GM23338 (cell line): ENCODE measurements at regions not wholly inside any gene's neighbourhood (a gene's known extent, or its start where the extent isn't known, plus 50 kb on each side); places are given as distances from the start of the nearest gene placed in this dataset.

Experiments used
- ATAC-seq: fragments of 200-7000 bp; cut with Tn5 transposase; 3 replicates; pipeline ENCODE4 v1.9.1; 2020
- DNase-seq: peaks from one replicate; pipeline ENCODE4 v3.0.0-alpha.2; 2015; ENCODE audit warnings: low spot score
- H2AFZ ChIP-seq: fragments of 200-600 bp; sonication (generic); 2 replicates; pipeline ENCODE4 v1.8.0; 2016; ENCODE audit warnings: antibody characterized with exemption, mild to moderate bottlenecking, moderate library complexity
- H3F3A ChIP-seq: fragments of 200-600 bp; sonication (generic); replicated peaks from 2 replicates; pipeline ENCODE4 v1.8.0; 2017; ENCODE audit warnings: antibody characterized with exemption, mixed run types, low read depth
- H3K27ac ChIP-seq: fragments of 200-600 bp; sonication (generic); 2 replicates; pipeline ENCODE4 v1.6.1; 2016; ENCODE audit warnings: low read depth
- H3K27me3 ChIP-seq: fragments of 200-600 bp; sonication (generic); 2 replicates; pipeline ENCODE4 v1.8.0; 2016; ENCODE audit warnings: mild to moderate bottlenecking, mixed run types, moderate library complexity; ENCODE audit not compliant: insufficient read depth
- H3K36me3 ChIP-seq: fragments of 200-600 bp; sonication (generic); 2 replicates; pipeline ENCODE4 v1.8.0; 2016; ENCODE audit warnings: mild to moderate bottlenecking; ENCODE audit not compliant: insufficient read depth
- H3K4me1 ChIP-seq: fragments of 200-600 bp; sonication (generic); 2 replicates; pipeline ENCODE4 v1.8.0; 2016; ENCODE audit warnings: mild to moderate bottlenecking, moderate library complexity; ENCODE audit not compliant: insufficient read depth
- H3K4me2 ChIP-seq: fragments of 200-600 bp; sonication (generic); 2 replicates; pipeline ENCODE4 v1.7.1; 2017; ENCODE audit warnings: mixed run types
- H3K4me3 ChIP-seq: fragments of 200-600 bp; sonication (generic); 2 replicates; pipeline ENCODE4 v1.6.1; 2016; ENCODE audit warnings: mixed run types
- H3K79me2 ChIP-seq: fragments of 200-600 bp; sonication (generic); replicated peaks from 2 replicates; pipeline ENCODE4 v1.8.0; 2017; ENCODE audit warnings: mild to moderate bottlenecking; ENCODE audit not compliant: insufficient read depth
- H3K9me2 ChIP-seq: fragments of 200-600 bp; sonication (generic); 2 replicates; pipeline ENCODE4 v1.8.0; 2017; ENCODE audit not compliant: insufficient read depth
- H4K20me1 ChIP-seq: fragments of 200-600 bp; sonication (generic); replicated peaks from 2 replicates; pipeline ENCODE4 v1.8.0; 2017; ENCODE audit warnings: mild to moderate bottlenecking; ENCODE audit not compliant: insufficient read depth
- H3K27ac Mint-ChIP-seq: 2 replicates; pipeline ENCODE4 v1.8.0; 2020; ENCODE audit warnings: inconsistent platforms, mild to moderate bottlenecking, moderate library complexity, mixed read lengths
- H3K27me3 Mint-ChIP-seq: 3 replicates; pipeline ENCODE4 v1.8.0; 2022; ENCODE audit warnings: low read depth, mild to moderate bottlenecking, moderate library complexity, mixed read lengths, inconsistent platforms; ENCODE audit not compliant: insufficient read depth, poor library complexity
- H3K36me3 Mint-ChIP-seq: 3 replicates; pipeline ENCODE4 v1.8.0; 2021; ENCODE audit warnings: low read depth, mild to moderate bottlenecking, inconsistent platforms, moderate library complexity, mixed read lengths
- H3K4me1 Mint-ChIP-seq: 3 replicates; pipeline ENCODE4 v1.8.0; 2020; ENCODE audit warnings: mild to moderate bottlenecking, inconsistent platforms, mixed read lengths
- H3K4me3 Mint-ChIP-seq: 3 replicates; pipeline ENCODE4 v1.8.0; 2021; ENCODE audit warnings: moderate library complexity, mild to moderate bottlenecking, inconsistent platforms, mixed read lengths
- H3K9me3 Mint-ChIP-seq: 3 replicates; pipeline ENCODE4 v1.8.0; 2020; ENCODE audit warnings: moderate library complexity, mild to moderate bottlenecking, inconsistent platforms, mixed read lengths
- EZH2 ChIP-seq: fragments of 200-600 bp; sonication (generic); IDR thresholded peaks from one replicate; pipeline ENCODE4 v1.8.0; 2017; ENCODE audit warnings: antibody characterized with exemption, mild to moderate bottlenecking, low read depth; ENCODE audit not compliant: unreplicated experiment
- EZH2phosphoT487 ChIP-seq: fragments of 200-600 bp; sonication (generic); IDR thresholded peaks from one replicate; pipeline ENCODE4 v1.8.1; 2018; ENCODE audit warnings: antibody characterized with exemption; ENCODE audit not compliant: unreplicated experiment
- JUNB ChIP-seq: IDR thresholded peaks from one replicate; pipeline ENCODE4 v1.6.1; 2016; ENCODE audit warnings: antibody characterized with exemption; ENCODE audit not compliant: unreplicated experiment
- NANOG ChIP-seq: IDR thresholded peaks from 2 replicates; pipeline ENCODE4 v1.6.1; 2016; ENCODE audit warnings: antibody characterized with exemption, borderline replicate concordance
- POLR2AphosphoS5 ChIP-seq: IDR thresholded peaks from 2 replicates; pipeline ENCODE4 v1.6.1; 2016; ENCODE audit warnings: antibody characterized with exemption, low read depth
- STAT1 ChIP-seq: IDR thresholded peaks from one replicate; pipeline ENCODE4 v1.6.1; 2016; ENCODE audit warnings: antibody characterized with exemption; ENCODE audit not compliant: unreplicated experiment
- TF ChIP-seq, protein P1 (sequence below): fragments of 250-450 bp; sonication (Bioruptor Pico); IDR thresholded peaks from 2 replicates; pipeline ENCODE4 v1.5.0; 2020; ENCODE audit warnings: mild to moderate bottlenecking, moderate library complexity
- TF ChIP-seq, protein P2 (sequence below): IDR thresholded peaks from one replicate; pipeline ENCODE4 v1.6.1; 2018; ENCODE audit warnings: antibody characterized with exemption; ENCODE audit not compliant: unreplicated experiment

DNA sequence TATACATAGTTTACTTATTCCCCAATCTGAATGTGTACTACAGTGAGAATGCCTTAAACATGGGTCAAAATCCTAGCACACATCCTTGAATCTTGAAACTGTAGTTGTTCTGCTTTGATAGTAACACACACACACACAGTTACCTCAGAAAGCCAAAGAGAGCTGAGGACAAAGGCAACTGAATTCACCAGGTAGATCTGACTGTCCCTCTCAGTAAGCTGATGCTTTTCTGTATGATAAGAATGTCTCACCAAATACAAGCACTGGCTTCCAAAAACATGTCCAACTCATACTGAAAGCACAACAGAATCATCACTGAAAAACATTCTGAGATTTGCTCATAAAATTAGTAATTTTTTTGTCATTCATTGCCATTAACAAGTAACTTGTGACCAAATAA lies 104.3 kb upstream of the DYNLRB2 start (continued):
- TF ChIP-seq, protein P1, sequence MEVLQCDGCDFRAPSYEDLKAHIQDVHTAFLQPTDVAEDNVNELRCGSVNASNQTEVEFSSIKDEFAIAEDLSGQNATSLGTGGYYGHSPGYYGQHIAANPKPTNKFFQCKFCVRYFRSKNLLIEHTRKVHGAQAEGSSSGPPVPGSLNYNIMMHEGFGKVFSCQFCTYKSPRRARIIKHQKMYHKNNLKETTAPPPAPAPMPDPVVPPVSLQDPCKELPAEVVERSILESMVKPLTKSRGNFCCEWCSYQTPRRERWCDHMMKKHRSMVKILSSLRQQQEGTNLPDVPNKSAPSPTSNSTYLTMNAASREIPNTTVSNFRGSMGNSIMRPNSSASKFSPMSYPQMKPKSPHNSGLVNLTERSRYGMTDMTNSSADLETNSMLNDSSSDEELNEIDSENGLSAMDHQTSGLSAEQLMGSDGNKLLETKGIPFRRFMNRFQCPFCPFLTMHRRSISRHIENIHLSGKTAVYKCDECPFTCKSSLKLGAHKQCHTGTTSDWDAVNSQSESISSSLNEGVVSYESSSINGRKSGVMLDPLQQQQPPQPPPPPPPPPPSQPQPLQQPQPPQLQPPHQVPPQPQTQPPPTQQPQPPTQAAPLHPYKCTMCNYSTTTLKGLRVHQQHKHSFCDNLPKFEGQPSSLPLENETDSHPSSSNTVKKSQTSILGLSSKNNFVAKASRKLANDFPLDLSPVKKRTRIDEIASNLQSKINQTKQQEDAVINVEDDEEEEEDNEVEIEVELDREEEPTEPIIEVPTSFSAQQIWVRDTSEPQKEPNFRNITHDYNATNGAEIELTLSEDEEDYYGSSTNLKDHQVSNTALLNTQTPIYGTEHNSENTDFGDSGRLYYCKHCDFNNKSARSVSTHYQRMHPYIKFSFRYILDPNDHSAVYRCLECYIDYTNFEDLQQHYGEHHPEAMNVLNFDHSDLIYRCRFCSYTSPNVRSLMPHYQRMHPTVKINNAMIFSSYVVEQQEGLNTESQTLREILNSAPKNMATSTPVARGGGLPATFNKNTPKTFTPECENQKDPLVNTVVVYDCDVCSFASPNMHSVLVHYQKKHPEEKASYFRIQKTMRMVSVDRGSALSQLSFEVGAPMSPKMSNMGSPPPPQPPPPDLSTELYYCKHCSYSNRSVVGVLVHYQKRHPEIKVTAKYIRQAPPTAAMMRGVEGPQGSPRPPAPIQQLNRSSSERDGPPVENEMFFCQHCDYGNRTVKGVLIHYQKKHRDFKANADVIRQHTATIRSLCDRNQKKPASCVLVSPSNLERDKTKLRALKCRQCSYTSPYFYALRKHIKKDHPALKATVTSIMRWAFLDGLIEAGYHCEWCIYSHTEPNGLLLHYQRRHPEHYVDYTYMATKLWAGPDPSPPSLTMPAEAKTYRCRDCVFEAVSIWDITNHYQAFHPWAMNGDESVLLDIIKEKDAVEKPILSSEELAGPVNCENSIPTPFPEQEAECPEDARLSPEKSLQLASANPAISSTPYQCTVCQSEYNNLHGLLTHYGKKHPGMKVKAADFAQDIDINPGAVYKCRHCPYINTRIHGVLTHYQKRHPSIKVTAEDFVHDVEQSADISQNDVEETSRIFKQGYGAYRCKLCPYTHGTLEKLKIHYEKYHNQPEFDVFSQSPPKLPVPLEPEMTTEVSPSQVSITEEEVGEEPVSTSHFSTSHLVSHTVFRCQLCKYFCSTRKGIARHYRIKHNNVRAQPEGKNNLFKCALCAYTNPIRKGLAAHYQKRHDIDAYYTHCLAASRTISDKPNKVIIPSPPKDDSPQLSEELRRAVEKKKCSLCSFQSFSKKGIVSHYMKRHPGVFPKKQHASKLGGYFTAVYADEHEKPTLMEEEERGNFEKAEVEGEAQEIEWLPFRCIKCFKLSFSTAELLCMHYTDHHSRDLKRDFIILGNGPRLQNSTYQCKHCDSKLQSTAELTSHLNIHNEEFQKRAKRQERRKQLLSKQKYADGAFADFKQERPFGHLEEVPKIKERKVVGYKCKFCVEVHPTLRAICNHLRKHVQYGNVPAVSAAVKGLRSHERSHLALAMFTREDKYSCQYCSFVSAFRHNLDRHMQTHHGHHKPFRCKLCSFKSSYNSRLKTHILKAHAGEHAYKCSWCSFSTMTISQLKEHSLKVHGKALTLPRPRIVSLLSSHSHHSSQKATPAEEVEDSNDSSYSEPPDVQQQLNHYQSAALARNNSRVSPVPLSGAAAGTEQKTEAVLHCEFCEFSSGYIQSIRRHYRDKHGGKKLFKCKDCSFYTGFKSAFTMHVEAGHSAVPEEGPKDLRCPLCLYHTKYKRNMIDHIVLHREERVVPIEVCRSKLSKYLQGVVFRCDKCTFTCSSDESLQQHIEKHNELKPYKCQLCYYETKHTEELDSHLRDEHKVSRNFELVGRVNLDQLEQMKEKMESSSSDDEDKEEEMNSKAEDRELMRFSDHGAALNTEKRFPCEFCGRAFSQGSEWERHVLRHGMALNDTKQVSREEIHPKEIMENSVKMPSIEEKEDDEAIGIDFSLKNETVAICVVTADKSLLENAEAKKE (CRISPR knock-in tag) = no peak
- TF ChIP-seq JUNB (no peak), EZH2 (no peak)

DNA sequence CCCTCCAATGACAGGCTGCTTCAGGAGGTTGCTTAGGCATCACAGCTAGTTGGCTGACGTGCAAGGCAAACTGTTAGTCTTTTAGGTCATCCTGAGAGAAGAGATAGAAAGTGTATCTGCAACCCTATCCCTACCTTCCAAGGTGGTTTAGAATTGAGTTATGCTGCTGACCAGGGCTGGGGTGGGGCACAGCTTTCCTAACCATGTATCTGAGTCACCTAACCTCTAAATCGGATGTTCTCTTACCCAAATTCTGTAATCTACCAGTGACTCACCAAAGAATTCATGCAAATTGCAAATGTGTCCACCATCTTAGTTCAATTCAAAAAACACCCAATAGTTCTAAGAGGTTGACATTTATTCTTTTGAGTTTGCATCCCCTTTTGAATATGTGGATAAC lies 107.2 kb upstream of the DYNLRB2 start:
- Mint-ChIP-seq H3K36me3 (no peaks in the 10 kb centered on the region), H3K4me1 (peaks cover 2% of the 10 kb centered on the region; the same call in 1 of the 3 replicates), H3K9me3 (no peaks in the 10 kb centered on the region), H3K27ac (no peak overlapping the region), H3K27me3 (no peaks in the 10 kb centered on the region), H3K4me3 (no peak overlapping the region)
- Histone ChIP-seq H3K36me3 (no peaks in the 10 kb centered on the region), H4K20me1 (no peaks in the 10 kb centered on the region), H3F3A (no peaks in the 10 kb centered on the region), H3K4me2 (no peak overlapping the region), H3K79me2 (no peaks in the 10 kb centered on the region), H3K4me1 (no peaks in the 10 kb centered on the region), H2AFZ (no peak overlapping the region), H3K27me3 (no peaks in the 10 kb centered on the region), H3K4me3 (no peak overlapping the region), H3K9me2 (no peaks in the 10 kb centered on the region), H3K27ac (no peak overlapping the region)
- no peak for DNase-seq
- no peak for ATAC-seq
- TF ChIP-seq POLR2AphosphoS5 (no peak), EZH2phosphoT487 (no peak), NANOG (no peak), STAT1 (no peak), EZH2 (no peak)
- TF ChIP-seq, protein P2, sequence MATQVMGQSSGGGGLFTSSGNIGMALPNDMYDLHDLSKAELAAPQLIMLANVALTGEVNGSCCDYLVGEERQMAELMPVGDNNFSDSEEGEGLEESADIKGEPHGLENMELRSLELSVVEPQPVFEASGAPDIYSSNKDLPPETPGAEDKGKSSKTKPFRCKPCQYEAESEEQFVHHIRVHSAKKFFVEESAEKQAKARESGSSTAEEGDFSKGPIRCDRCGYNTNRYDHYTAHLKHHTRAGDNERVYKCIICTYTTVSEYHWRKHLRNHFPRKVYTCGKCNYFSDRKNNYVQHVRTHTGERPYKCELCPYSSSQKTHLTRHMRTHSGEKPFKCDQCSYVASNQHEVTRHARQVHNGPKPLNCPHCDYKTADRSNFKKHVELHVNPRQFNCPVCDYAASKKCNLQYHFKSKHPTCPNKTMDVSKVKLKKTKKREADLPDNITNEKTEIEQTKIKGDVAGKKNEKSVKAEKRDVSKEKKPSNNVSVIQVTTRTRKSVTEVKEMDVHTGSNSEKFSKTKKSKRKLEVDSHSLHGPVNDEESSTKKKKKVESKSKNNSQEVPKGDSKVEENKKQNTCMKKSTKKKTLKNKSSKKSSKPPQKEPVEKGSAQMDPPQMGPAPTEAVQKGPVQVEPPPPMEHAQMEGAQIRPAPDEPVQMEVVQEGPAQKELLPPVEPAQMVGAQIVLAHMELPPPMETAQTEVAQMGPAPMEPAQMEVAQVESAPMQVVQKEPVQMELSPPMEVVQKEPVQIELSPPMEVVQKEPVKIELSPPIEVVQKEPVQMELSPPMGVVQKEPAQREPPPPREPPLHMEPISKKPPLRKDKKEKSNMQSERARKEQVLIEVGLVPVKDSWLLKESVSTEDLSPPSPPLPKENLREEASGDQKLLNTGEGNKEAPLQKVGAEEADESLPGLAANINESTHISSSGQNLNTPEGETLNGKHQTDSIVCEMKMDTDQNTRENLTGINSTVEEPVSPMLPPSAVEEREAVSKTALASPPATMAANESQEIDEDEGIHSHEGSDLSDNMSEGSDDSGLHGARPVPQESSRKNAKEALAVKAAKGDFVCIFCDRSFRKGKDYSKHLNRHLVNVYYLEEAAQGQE = no peak
